PC-9 (cell line): ENCODE measurements at regions not wholly inside any gene's neighbourhood (a gene's known extent, or its start where the extent isn't known, plus 50 kb on each side); places are given as distances from the start of the nearest gene placed in this dataset.
A peak's percentile ranks its signal among the peaks of the same experiment; 100 is the strongest.

Experiments used
- BruUV-seq: library from RNA; stranded (reverse); fragments of 400-500 nt; replicated peaks from 2 replicates; lab custom pipeline; 2021; lab: Mats Ljungman, UMichigan
- CTCF ChIA-PET: fragments of 300-600 bp; sonication (Branson Sonifier 250); formaldehyde crosslinking; loops from one replicate; lab custom pipeline; 2022; ENCODE audit warnings: antibody characterized with exemption; lab: Charles Lee
- POLR2A ChIA-PET: fragments of 300-600 bp; sonication (Branson Sonifier 250); formaldehyde crosslinking; loops from one replicate; lab custom pipeline; 2022; ENCODE audit warnings: antibody characterized with exemption; ENCODE audit not compliant: unreplicated experiment; lab: Charles Lee
- DNase-seq, 2 experiments: peaks; one replicate each; pipeline versions ENCODE4 v3.0.0 to v3.0.0-alpha.2; 2015 to 2022; ENCODE audit warnings: mixed read lengths in 1 of 2
- H2AFZ ChIP-seq: fragments of 200-600 bp; sonication (generic); 2 replicates; pipeline ENCODE4 v1.8.1; 2017; ENCODE audit warnings: antibody characterized with exemption
- H3F3A ChIP-seq: fragments of 200-600 bp; sonication (generic); 2 replicates; pipeline ENCODE4 v1.8.1; 2017; ENCODE audit warnings: antibody characterized with exemption, mild to moderate bottlenecking, low read depth; ENCODE audit not compliant: insufficient read depth
- H3K27ac ChIP-seq: fragments of 200-600 bp; sonication (generic); 2 replicates; pipeline ENCODE4 v1.6.1; 2016; ENCODE audit warnings: mixed run types
- H3K27me3 ChIP-seq: fragments of 200-600 bp; sonication (generic); 2 replicates; pipeline ENCODE4 v1.6.1; 2016; ENCODE audit warnings: low read depth, mixed run types; ENCODE audit not compliant: insufficient read depth
- H3K36me3 ChIP-seq: fragments of 200-600 bp; sonication (generic); 2 replicates; pipeline ENCODE4 v1.6.1; 2016; ENCODE audit warnings: low read depth, mixed run types
- H3K4me1 ChIP-seq: fragments of 200-600 bp; sonication (generic); replicated peaks from 2 replicates; pipeline ENCODE4 v1.6.1; 2016; ENCODE audit warnings: mixed run types; ENCODE audit not compliant: insufficient read depth
- H3K4me2 ChIP-seq: fragments of 200-600 bp; sonication (generic); 2 replicates; pipeline ENCODE4 v1.6.1; 2017; ENCODE audit warnings: mixed run types
- H3K4me3 ChIP-seq: fragments of 200-600 bp; sonication (generic); 2 replicates; pipeline ENCODE4 v1.6.1; 2016; ENCODE audit warnings: mixed run types
- H3K79me2 ChIP-seq: fragments of 200-600 bp; sonication (generic); 2 replicates; pipeline ENCODE4 v1.6.1; 2017; ENCODE audit warnings: low read depth, mixed run types
- H3K9me2 ChIP-seq: fragments of 200-600 bp; sonication (generic); 2 replicates; pipeline ENCODE4 v1.8.1; 2017; ENCODE audit warnings: mild to moderate bottlenecking; ENCODE audit not compliant: insufficient read depth
- H3K9me3 ChIP-seq: fragments of 200-600 bp; sonication (generic); 2 replicates; pipeline ENCODE4 v1.8.1; 2016; ENCODE audit warnings: low read depth; ENCODE audit not compliant: insufficient read depth
- H4K20me1 ChIP-seq: fragments of 200-600 bp; sonication (generic); 2 replicates; pipeline ENCODE4 v1.8.1; 2017; ENCODE audit not compliant: insufficient read depth
- CTCF ChIP-seq: fragments of 200-600 bp; sonication (generic); conservative IDR thresholded peaks from 2 replicates; pipeline ENCODE4 v1.6.1; 2017; ENCODE audit warnings: mixed run types, antibody characterized with exemption, mild to moderate bottlenecking, moderate library complexity
- EZH2 ChIP-seq: fragments of 200-600 bp; sonication (generic); IDR thresholded peaks from 2 replicates; pipeline ENCODE4 v1.8.0; 2017; ENCODE audit warnings: antibody characterized with exemption, low read depth
- intact Hi-C: fragments of 100-400 bp; cut with micrococcal nuclease; formaldehyde crosslinking; loops from one replicate; pipeline ENCODE4 v1.10.0; 2022; ENCODE audit not compliant: unreplicated experiment

DNA sequence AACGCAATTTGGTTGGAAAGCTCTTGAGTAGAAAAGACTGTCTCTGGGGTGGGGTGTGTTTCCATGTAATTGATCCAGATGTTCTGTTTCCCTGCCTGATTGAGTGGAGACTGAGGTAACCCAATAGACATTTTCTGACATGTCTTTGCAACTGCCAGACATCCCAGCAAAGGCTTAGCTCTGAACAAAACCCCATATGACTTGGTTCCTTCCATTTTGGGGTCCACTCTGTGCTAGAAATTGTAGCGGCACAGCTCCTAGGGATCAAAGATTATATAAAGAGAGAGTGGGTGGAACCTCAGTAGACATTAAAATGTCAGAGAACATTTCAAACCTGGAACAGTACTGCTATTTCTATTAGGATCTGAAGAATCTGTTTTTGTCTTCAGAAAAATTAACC, 189.3 kb downstream of the EDN1 start:
- no peak overlapping the region for H2AFZ ChIP-seq
- TF ChIP-seq CTCF (no peak), EZH2 (no peak)

GRCh38 chr6:12479881-12480280, 189.7 kb downstream of the EDN1 start:
- Histone ChIP-seq H4K20me1 (no peaks in the 10 kb centered on the region), H3K9me2 (no peaks in the 10 kb centered on the region), H3K36me3 (no peaks in the 10 kb centered on the region), H3K27me3 (no peaks in the 10 kb centered on the region), H3K79me2 (no peaks in the 10 kb centered on the region), H3K4me1 (peaks cover 30% of the 10 kb centered on the region), H3K27ac (no peak overlapping the region), H3F3A (peaks cover 20% of the 10 kb centered on the region), H3K4me2 (no peak overlapping the region), H3K4me3 (no peak overlapping the region), H2AFZ (no peak overlapping the region), H3K9me3 (peaks cover 18% of the 10 kb centered on the region; the same call in 1 of the 2 replicates)
- TF ChIP-seq EZH2: no peak
- TF ChIP-seq CTCF: no peak
- ChIA-PET CTCF (no interaction called here), POLR2A (no interaction called here)
- intact Hi-C loops: loop anchor here (5.0 kb wide), 2 partner anchors 122 to 168 kb away; no protein-coding TSS in a partner anchor
- no TSS peak for BruUV-seq
- DNase-seq: no peak

More for the DNA sequence above, 189.3 kb downstream of the EDN1 start:
- intact Hi-C loops: no loop called here
- no peaks in the 10 kb centered on the region for H4K20me1 ChIP-seq
- peaks cover 18% of the 10 kb centered on the region for H3F3A ChIP-seq
- CTCF ChIA-PET: no interaction called here
- no TSS peak for BruUV-seq
- H3K9me2 ChIP-seq: no peaks in the 10 kb centered on the region
- H3K27me3 ChIP-seq: no peaks in the 10 kb centered on the region
- POLR2A ChIA-PET: no interaction called here
- H3K9me3 ChIP-seq: peaks cover 18% of the 10 kb centered on the region; the same call in 1 of the 2 replicates
- H3K4me3 ChIP-seq: no peak overlapping the region
- H3K4me2 ChIP-seq: no peak overlapping the region
- H3K27ac ChIP-seq: no peak overlapping the region
- H3K4me1 ChIP-seq: peaks cover 26% of the 10 kb centered on the region
- H3K36me3 ChIP-seq: no peaks in the 10 kb centered on the region
- DNase-seq: no peak
- H3K79me2 ChIP-seq: no peaks in the 10 kb centered on the region

DNA sequence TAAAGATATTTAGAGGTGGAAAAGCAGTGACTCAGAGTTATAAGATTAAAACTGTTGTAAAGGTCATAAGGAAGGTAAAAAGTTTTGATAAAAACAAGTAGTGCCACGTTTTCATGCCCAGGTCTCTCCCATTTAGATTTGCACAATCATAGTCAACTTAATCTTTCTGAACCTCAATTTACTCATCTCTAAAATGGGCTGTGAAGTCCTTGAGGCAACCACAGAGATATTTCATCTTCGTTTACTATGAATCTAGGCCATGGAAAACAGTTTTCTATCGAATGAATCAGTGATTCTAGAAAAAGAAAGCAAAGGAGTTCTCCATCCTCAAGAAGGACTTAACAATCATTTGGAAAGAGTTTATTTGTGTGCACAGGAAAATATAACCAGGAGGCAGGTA, 190.2 kb downstream of the EDN1 start:
- Histone ChIP-seq H3K9me3 (peaks cover 18% of the 10 kb centered on the region; the same call in 1 of the 2 replicates), H3K9me2 (no peaks in the 10 kb centered on the region), H2AFZ (no peak overlapping the region), H3K27ac (no peak overlapping the region), H3K79me2 (no peaks in the 10 kb centered on the region), H3K27me3 (no peaks in the 10 kb centered on the region), H3K4me1 (peaks cover 30% of the 10 kb centered on the region), H3K4me3 (no peak overlapping the region), H3F3A (peaks cover 20% of the 10 kb centered on the region), H3K4me2 (no peak overlapping the region), H4K20me1 (no peaks in the 10 kb centered on the region), H3K36me3 (no peaks in the 10 kb centered on the region)
- ChIA-PET POLR2A (interaction anchor here (0.7 kb wide), 1 partner anchor 166 kb away, joined by 4 read pairs; no protein-coding TSS in a partner anchor), CTCF (no interaction called here)
- TF ChIP-seq EZH2 (no peak), CTCF (no peak)
- TSS peak; percentile 23 for BruUV-seq
- intact Hi-C loops: loop anchor here (5.0 kb wide), 2 partner anchors 122 to 168 kb away; no protein-coding TSS in a partner anchor
- DNase-seq: no peak
